ENCODE measurements at regions not wholly inside any gene's neighbourhood (a gene's known extent, or its start where the extent isn't known, plus 50 kb on each side); places are given as distances from the start of the nearest gene placed in this dataset.

DNA sequence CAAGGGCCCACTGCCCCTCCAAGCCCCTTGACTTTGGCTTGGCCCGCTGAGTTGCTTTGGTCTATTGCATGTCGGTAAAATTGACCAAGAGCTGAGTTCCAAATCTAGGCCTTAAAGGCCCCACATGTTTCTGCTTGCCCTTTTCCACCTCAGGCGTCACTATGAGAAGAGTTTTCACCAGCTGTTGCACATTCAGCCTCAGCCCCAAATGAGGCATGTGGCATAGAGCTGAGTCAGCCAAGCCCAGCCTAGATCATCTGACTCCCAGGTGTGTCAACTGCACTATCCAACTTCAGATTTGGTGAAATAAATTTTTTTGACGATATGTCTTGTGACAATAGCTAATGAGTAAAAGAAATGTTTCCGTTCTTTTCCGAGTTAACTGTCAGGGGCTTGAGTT lies 424.5 kb upstream of the FAM47C start:
- POLR2A ChIA-PET: no interaction called here
- Histone ChIP-seq H3K4me3 (ENCODE audit: control extremely low read depth in 1 of 5, extremely low read depth in 1 of 5, insufficient read depth in 1 of 5, low read depth in 2 of 5, low read length in 4 of 5) (no peak overlapping the region), H3K4me2 (replicated peaks; ENCODE audit: low read depth, low read length, poor library complexity, severe bottlenecking) (no peak overlapping the region), H3K79me2 (ENCODE audit: control insufficient read depth, insufficient read depth, low read length) (no peaks in the 10 kb centered on the region), H3K9ac (ENCODE audit: low read length) (no peak overlapping the region), H3K9me3 (ENCODE audit: control extremely low read depth in 1 of 3, control insufficient read depth in 2 of 3, insufficient read depth in 1 of 3, low read length in 2 of 3) (no peaks in the 10 kb centered on the region), H2AFZ (ENCODE audit: insufficient read depth, low read depth, low read length, poor library complexity, severe bottlenecking) (no peak overlapping the region), H3K4me1 (ENCODE audit: control insufficient read depth in 2 of 2, insufficient read depth in 2 of 2, low read length in 2 of 2) (no peaks in the 10 kb centered on the region), H3K27ac (ENCODE audit: low read length in 2 of 2) (no peak overlapping the region), H3K36me3 (replicated peaks in 1 of 2; ENCODE audit: control extremely low read depth in 1 of 2, control insufficient read depth in 1 of 2, extremely low read depth in 1 of 2, insufficient read depth in 2 of 2, low read length in 1 of 2) (no peaks in the 10 kb centered on the region), H4K20me1 (ENCODE audit: control insufficient read depth, insufficient read depth, low read length, poor library complexity, severe bottlenecking) (no peaks in the 10 kb centered on the region), H3K27me3 (replicated peaks in 1 of 4; ENCODE audit: control extremely low read depth in 1 of 4, control insufficient read depth in 3 of 4, insufficient read depth in 4 of 4, low read length in 3 of 4) (no peaks in the 10 kb centered on the region)
- H3K4me1 Mint-ChIP-seq: no peaks in the 10 kb centered on the region
- H3K9me3 Mint-ChIP-seq (ENCODE audit: insufficient read depth): no peaks in the 10 kb centered on the region
- H3K27ac Mint-ChIP-seq: no peak overlapping the region
- no peak overlapping the region for H3K4me3 Mint-ChIP-seq
- ATAC-seq (ENCODE audit: low read depth) (no peak), DNase-seq (no peak)
- WGBS (ENCODE audit: insufficient coverage): 93% methylated on average over 3 of the region's 6 CpGs
- CTCF ChIA-PET: no interaction called here
- H3K27me3 Mint-ChIP-seq: no peaks in the 10 kb centered on the region
- TF ChIP-seq CTCF (IDR thresholded peaks at IDR 0.05) (no peak), EZH2 (IDR thresholded peaks at IDR 0.05; ENCODE audit: borderline replicate concordance, insufficient read depth, low read depth, low read length, poor library complexity, severe bottlenecking) (no peak)
- intact Hi-C loops (cut with micrococcal nuclease): no loop called here

- Mint-ChIP-seq H3K4me3 (no peak overlapping the region), H3K27ac (no peak overlapping the region), H3K9me3 (ENCODE audit: insufficient read depth) (no peaks in the 10 kb centered on the region), H3K27me3 (no peaks in the 10 kb centered on the region), H3K4me1 (no peaks in the 10 kb centered on the region)
- H3K4me2 ChIP-seq (replicated peaks; ENCODE audit: low read depth, low read length, poor library complexity, severe bottlenecking): no peak overlapping the region
- no peaks in the 10 kb centered on the region for H3K79me2 ChIP-seq (ENCODE audit: control insufficient read depth, insufficient read depth, low read length)
- H3K4me1 ChIP-seq (ENCODE audit: control insufficient read depth in 2 of 2, insufficient read depth in 2 of 2, low read length in 2 of 2): no peaks in the 10 kb centered on the region
- no peak for DNase-seq
- H3K9me3 ChIP-seq (ENCODE audit: control extremely low read depth in 1 of 3, control insufficient read depth in 2 of 3, insufficient read depth in 1 of 3, low read length in 2 of 3): peaks cover 0 to 2% (median 0%) of the 10 kb centered on the region in 3 donors
- no CpG with 5 or more reads among the region's 4 CpGs for WGBS (ENCODE audit: insufficient coverage)
- ChIA-PET POLR2A (no interaction called here), CTCF (no interaction called here)
- no peaks in the 10 kb centered on the region for H3K27me3 ChIP-seq (replicated peaks in 1 of 4; ENCODE audit: control extremely low read depth in 1 of 4, control insufficient read depth in 3 of 4, insufficient read depth in 4 of 4, low read length in 3 of 4)
- TF ChIP-seq EZH2 (IDR thresholded peaks at IDR 0.05; ENCODE audit: borderline replicate concordance, insufficient read depth, low read depth, low read length, poor library complexity, severe bottlenecking) (no peak), CTCF (IDR thresholded peaks at IDR 0.05) (no peak)
- no peak overlapping the region for H3K27ac ChIP-seq (ENCODE audit: low read length in 2 of 2)
- no peak overlapping the region for H3K4me3 ChIP-seq (ENCODE audit: control extremely low read depth in 1 of 5, extremely low read depth in 1 of 5, insufficient read depth in 1 of 5, low read depth in 2 of 5, low read length in 4 of 5)
- no peak overlapping the region for H2AFZ ChIP-seq (ENCODE audit: insufficient read depth, low read depth, low read length, poor library complexity, severe bottlenecking)
- H3K36me3 ChIP-seq (replicated peaks in 1 of 2; ENCODE audit: control extremely low read depth in 1 of 2, control insufficient read depth in 1 of 2, extremely low read depth in 1 of 2, insufficient read depth in 2 of 2, low read length in 1 of 2): no peaks in the 10 kb centered on the region
- no peak for ATAC-seq (ENCODE audit: low read depth)
- H4K20me1 ChIP-seq (ENCODE audit: control insufficient read depth, insufficient read depth, low read length, poor library complexity, severe bottlenecking): no peaks in the 10 kb centered on the region
- H3K9ac ChIP-seq (ENCODE audit: low read length): no peak overlapping the region
- intact Hi-C loops (cut with micrococcal nuclease): no loop called here
These were observed 398.3 kb upstream of the FAM47C start for GRCh38 chrX:36609616-36610585.

Data from B cell (primary cell).